Tibial nerve (tissue), 4 donors: ENCODE measurements at regions not wholly inside any gene's neighbourhood (a gene's known extent, or its start where the extent isn't known, plus 50 kb on each side); places are given as distances from the start of the nearest gene placed in this dataset.

Experiments used
- DNase-seq, 2 donors: peaks; one replicate each; pipeline ENCODE4 v3.0.0-alpha.2; 2019; ENCODE audit warnings: low spot score in 2 of 2
- H3K27ac ChIP-seq, 4 donors: fragments of 200-600 bp; sonication (generic) in 3 of 4; one replicate each; pipeline ENCODE4 v1.5.1; 2017 to 2019; ENCODE audit warnings: mild to moderate bottlenecking in 1 of 4
- H3K27me3 ChIP-seq, 2 donors: fragments of 200-600 bp; sonication (generic) in 1 of 2; one replicate each; pipeline versions ENCODE4 v1.5.1 to v1.6.0; 2017 to 2019
- H3K36me3 ChIP-seq, 3 donors: fragments of 200-600 bp; sonication (generic); one replicate each; pipeline ENCODE4 v1.5.1; 2018 to 2019
- H3K4me1 ChIP-seq, 4 donors: fragments of 200-600 bp; sonication (generic) in 3 of 4; one replicate each; pipeline ENCODE4 v1.5.1; 2017 to 2019
- H3K4me3 ChIP-seq, 4 donors: fragments of 200-600 bp; sonication (generic) in 3 of 4; one replicate each; pipeline ENCODE4 v1.5.1; 2017 to 2019; ENCODE audit warnings: mild to moderate bottlenecking in 1 of 4, moderate library complexity in 1 of 4
- H3K9me3 ChIP-seq, 4 donors: fragments of 200-600 bp; sonication (generic) in 3 of 4; one replicate each; pipeline ENCODE4 v1.5.1; 2017 to 2019
- CTCF ChIP-seq, 5 experiments: fragments of 200-600 bp in 3 of 5; fragments of 450-650 bp in 2 of 5; sonication (generic) in 3 of 5; IDR thresholded peaks; one replicate each; pipeline ENCODE4 v1.5.1; 2016 to 2019; ENCODE audit warnings: antibody characterized with exemption in 5 of 5, mild to moderate bottlenecking in 3 of 5, moderate library complexity in 2 of 5
- EP300 ChIP-seq, 2 donors: sonication (generic); formaldehyde crosslinking; IDR thresholded peaks; one replicate each; pipeline ENCODE4 v1.6.1; 2017; ENCODE audit warnings: antibody characterized with exemption in 2 of 2, mild to moderate bottlenecking in 1 of 2
- POLR2A ChIP-seq, 2 donors: fragments of 450-650 bp; IDR thresholded peaks; one replicate each; pipeline ENCODE4 v1.6.1; 2017; ENCODE audit warnings: antibody characterized with exemption in 2 of 2, mild to moderate bottlenecking in 2 of 2, moderate library complexity in 2 of 2
- WGBS, 2 donors: methylation state at CpG; one replicate each; pipeline ENCODE4 v1.1.5; 2018; 5-methylcytosine and 5-hydroxymethylcytosine counted together

- Histone ChIP-seq H3K27me3 (peaks cover 3 to 22% of the 10 kb centered on the region in 2 donors), H3K36me3 (no peaks in the 10 kb centered on the region), H3K4me1 (peaks cover 0 to 23% (median 0%) of the 10 kb centered on the region in 4 donors), H3K27ac (no peak overlapping the region), H3K4me3 (no peak overlapping the region), H3K9me3 (no peaks in the 10 kb centered on the region)
- WGBS, 2 donors: 57 to 62% methylated on average over 6 of the region's 6 CpGs
- TF ChIP-seq CTCF (IDR thresholded peaks at IDR 0.05): no peak
- no peak for TF ChIP-seq EP300 (IDR thresholded peaks at IDR 0.05)
- no peak for TF ChIP-seq POLR2A (IDR thresholded peaks at IDR 0.05)
- no peak for DNase-seq
Observed at GRCh38 chr12:125193376-125194152, 128.3 kb downstream of the AACS start.

DNA sequence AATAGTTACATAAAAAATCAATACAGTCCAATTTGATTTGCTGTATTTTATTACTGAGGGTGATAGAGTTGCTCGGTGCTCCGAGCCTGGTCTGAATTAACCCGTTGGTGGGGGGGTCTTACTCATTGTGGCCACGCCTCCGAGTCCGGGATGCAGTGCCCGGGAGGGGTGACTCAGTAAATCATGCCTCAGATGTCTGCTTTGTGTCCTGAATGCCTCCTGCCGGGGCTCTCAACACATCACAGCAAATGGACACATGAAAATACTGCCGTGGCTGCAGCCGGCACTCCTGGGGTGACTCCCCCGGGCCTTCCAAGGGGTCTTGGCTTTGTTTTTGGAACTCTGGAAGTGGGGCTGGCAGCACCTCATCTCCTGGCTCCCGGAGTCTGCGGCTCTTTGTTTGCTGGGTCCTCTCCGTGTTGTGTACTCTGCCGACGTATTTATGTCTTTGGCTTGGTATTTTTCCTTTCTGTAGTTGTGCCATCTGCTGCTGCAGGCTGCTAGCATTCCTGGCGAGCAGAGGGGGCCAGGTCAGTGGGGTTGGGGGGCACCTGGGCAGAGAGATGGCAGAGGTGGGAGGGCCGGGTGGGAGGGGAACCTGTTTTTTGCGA lies 129.0 kb downstream of the AACS start:
- H3K27me3 ChIP-seq: peaks cover 1 to 15% of the 10 kb centered on the region in 2 donors

DNA sequence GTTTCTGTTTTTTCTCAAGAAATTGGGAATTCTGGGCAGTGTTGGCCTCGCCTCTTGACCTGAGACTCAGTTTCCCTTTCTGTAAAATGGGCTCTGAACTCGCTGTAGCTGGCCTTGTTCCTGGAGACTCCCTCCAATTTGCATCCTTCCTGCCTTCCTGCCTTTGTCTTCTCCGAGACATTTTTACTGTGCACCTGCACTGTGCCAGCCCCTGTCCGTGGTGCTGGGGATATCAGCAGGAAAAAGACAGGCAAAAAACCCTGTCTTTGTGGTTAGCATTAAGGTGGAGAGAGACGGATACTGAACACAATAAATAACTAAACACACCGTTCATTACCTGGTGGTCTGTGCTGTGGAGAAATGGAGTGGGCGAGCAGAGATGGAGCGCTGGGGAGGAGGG lies 129.8 kb downstream of the AACS start:
- Histone ChIP-seq H3K9me3 (no peaks in the 10 kb centered on the region), H3K27ac (no peak overlapping the region), H3K4me1 (peaks cover 0 to 18% (median 0%) of the 10 kb centered on the region in 4 donors), H3K4me3 (no peak overlapping the region), H3K36me3 (no peaks in the 10 kb centered on the region), H3K27me3 (peaks cover 0 to 8% of the 10 kb centered on the region in 2 donors)
- 60 to 70% methylated on average over 8 of the region's 8 CpGs for WGBS, 2 donors
- TF ChIP-seq CTCF (IDR thresholded peaks at IDR 0.05) (no peak), EP300 (IDR thresholded peaks at IDR 0.05) (no peak), POLR2A (IDR thresholded peaks at IDR 0.05) (no peak)
- no peak for DNase-seq

More for the DNA sequence above, 129.0 kb downstream of the AACS start:
- Histone ChIP-seq H3K9me3 (no peaks in the 10 kb centered on the region), H3K27ac (peak overlapping the region in 1 of 4 donors; percentile 11), H3K36me3 (no peaks in the 10 kb centered on the region), H3K4me3 (no peak overlapping the region), H3K4me1 (peaks cover 0 to 22% (median 0%) of the 10 kb centered on the region in 4 donors)
- 11 to 19% methylated on average over 12 to 19 of the region's 19 CpGs for WGBS, 2 donors
- no peak for TF ChIP-seq CTCF (IDR thresholded peaks at IDR 0.05)
- no peak for TF ChIP-seq POLR2A (IDR thresholded peaks at IDR 0.05)
- no peak for DNase-seq

DNA sequence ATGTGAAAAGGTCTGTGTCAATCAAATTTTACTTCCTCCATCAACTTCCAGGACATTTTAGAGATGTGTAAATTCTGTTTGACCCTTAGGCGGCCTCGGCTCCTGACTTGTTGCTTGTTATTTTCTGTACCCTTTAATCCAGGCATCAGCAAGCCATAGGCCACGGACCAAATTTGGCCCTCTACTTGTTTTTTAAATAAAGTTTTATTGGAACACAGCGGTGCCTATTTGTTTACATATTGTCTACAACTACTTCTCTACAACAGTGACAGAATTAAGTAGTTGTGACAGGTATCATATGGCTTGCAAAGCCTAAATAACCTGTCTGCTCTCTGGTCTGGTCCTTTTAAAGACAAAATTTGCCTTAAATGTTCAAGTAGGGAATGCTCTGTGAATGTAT lies 132.1 kb downstream of the AACS start:
- Histone ChIP-seq H3K36me3 (peaks cover 0 to 4% (median 0%) of the 10 kb centered on the region in 3 donors), H3K27me3 (peaks cover 0 to 6% of the 10 kb centered on the region in 2 donors), H3K4me1 (peaks cover 0 to 18% (median 0%) of the 10 kb centered on the region in 4 donors), H3K4me3 (no peak overlapping the region), H3K27ac (no peak overlapping the region), H3K9me3 (peaks cover 0 to 21% (median 2%) of the 10 kb centered on the region in 4 donors)
- no peak for DNase-seq
- WGBS, 2 donors: 87 to 88% methylated on average over 4 of the region's 4 CpGs
- TF ChIP-seq EP300 (IDR thresholded peaks at IDR 0.05): no peak
- TF ChIP-seq POLR2A (IDR thresholded peaks at IDR 0.05): no peak
- no peak for TF ChIP-seq CTCF (IDR thresholded peaks at IDR 0.05)

- DNase-seq: no peak
- H3K9me3 ChIP-seq: peaks cover 0 to 26% (median 2%) of the 10 kb centered on the region in 4 donors
- H3K4me1 ChIP-seq: peaks cover 0 to 17% (median 0%) of the 10 kb centered on the region in 4 donors
- no peak overlapping the region for H3K4me3 ChIP-seq
- 11 to 18% methylated on average over 4 of the region's 4 CpGs for WGBS, 2 donors
- no peak overlapping the region for H3K27ac ChIP-seq
- peaks cover 0 to 4% (median 0%) of the 10 kb centered on the region in 3 donors for H3K36me3 ChIP-seq
- peaks cover 0 to 6% of the 10 kb centered on the region in 2 donors for H3K27me3 ChIP-seq
- no peak for TF ChIP-seq EP300 (IDR thresholded peaks at IDR 0.05)
Observed at GRCh38 chr12:125198652-125199051, 133.4 kb downstream of the AACS start.
